ENCODE measurements at regions not wholly inside any gene's neighbourhood (a gene's known extent, or its start where the extent isn't known, plus 50 kb on each side); places are given as distances from the start of the nearest gene placed in this dataset.

DNA sequence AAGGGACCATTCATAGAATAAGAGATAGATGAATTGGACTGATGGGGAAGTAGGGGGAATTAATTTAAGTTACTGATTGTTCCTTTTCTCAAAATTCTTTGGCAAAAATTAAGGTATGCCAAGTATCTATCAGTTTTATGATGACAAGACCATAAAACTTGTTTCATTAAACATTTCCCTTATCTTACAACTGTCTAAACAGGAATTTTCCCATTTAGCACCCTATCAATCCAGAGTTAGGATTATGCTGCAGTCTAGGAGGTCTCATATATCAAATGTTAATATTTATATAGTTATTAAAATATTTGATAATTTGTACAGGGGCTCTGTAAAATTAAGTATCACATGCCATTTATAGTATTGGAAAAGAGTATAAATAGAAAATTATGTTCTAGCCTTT is 51.5 kb upstream of the ARID1B start:
- DNase-seq = no peak

DNA sequence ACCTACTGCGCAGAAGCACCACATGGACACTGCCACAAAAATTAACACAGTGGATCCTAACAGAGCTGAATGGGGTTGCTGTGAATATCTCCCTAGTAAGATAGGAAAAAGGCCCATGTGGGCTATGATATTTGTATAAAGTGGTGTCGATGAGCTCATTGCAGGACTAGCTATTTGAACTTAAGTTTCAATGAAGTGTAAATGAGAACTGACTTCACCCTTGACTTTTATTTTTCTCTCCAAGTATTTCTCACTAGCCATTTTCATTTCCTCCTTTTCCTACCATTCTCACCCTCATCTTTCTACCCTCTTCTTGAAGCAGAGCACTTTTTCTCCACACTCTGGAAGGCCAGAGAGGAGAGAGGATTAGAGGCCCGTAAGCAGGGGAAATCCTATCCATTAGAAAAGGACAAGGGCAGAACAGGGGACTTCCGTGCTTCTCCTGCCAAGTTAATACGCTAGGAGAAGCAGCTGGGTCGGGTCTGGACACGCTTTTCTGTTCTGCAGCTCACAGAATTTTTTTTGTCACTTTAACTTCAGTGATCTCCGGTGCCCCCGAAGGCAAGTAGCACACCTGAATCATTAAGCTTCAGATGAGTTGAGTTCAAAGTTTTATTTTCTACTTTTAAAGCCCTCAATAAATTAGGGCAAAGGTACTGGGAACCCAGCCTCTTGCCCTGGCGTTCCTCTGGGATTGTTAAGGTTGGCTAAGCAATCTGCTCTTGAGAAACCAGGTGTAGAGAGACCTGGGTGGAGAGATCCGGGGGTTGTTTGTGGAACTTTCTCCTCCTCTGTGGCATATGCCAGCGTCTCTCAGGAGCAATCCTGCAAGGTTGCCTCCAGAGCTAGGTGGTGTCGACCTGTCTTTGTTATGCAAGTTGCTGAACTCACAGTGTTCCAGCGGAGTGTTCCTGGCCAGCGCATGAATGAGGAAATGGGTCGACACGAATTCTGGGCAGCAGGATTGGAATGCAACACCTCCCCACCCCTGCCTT is 56.2 kb upstream of the ARID1B start:
- DNase-seq = peak; percentile 32

DNA sequence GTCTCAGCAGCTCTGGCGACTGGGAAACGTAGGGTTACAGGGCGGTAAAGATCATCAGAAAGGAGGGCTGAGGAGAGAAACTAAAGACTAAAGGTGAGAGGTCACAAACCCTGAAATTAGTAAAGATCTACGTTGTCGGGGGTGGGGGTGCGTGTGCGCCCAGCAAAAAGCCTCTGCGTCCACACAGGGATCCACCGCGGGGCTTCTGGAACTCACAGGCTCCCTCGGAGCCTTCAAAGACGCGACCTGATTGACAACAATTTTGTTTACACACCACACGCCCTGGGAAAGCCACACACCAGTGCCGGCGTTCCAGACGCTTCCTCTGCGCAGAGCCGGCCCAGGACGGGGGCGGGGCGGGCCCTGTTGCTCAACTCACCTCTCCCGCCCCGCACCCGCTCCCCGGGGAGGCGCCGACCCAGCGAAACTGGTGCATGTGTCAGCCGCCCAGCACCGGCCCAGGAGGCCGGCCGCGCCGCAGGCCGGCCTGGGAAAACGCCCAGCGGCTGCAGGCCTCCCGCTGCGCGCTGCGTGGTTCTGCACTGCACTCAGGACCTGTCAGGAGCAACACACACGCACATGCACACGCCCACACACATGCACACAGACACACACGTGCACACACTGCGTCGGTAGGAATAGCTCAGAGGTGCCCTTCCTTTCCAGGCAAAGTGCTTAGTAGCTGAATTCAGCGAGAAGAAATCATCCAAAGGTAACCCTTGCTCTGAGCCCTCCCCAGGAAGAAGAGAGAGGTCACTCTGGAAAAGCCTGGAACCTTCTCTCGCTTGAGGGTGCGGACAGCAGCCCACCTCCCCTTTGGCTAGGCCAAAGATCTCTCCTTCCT is 57.2 kb upstream of the ARID1B start:
- peak; percentile 79 for DNase-seq

DNA sequence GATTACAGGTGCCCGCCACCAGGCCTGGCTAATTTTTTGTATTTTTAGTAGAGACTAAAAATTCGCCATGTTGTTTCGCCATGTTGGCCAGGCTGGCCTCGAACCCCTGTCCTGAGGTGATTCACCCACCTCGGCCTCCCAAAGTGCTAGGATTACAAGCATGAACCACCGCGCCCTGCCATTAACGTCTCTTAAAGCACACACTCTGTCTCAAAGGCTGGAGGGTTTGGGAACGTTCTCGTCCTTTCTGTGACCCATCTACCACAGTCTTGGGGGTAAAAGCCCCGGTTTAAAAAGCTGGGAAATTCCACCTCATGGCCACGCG is 57.8 kb upstream of the ARID1B start:
- DNase-seq = no peak

DNA sequence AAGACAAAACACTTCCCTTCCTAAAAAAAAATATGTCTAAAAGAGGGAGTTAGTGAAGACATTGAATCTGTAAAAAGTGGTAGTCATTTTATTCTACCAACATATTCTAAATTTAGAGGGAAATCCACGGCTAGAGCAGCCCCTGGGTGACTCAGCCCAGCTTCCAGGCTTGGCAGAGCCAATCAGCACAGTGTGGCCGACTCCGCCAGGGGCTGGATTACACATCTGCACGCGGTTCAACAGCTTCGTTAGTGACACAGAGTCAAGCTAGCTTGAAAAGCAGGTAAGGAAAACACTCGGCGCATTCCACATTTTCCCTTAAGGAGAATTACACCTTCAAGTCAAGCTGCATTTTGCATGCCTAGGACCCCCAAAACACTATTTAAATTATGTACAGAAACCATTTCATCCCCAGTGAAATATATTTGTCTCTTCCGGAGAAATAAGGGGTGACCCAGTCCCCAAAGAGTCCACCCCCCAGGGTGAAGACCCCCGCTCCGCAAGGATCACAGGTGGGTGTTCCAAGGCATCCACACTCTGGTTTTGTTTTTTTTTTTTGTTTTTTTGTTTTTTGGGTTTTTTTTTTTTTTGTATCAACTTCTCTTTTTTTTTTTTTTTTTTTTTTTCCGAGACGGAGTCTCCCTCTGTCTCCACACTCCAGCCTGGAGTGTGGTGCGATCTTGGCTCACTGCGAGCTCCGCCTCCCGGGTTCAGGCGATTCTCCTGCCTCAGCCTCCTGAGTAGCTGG is 58.4 kb upstream of the ARID1B start:
- peak; percentile 46 for DNase-seq

DNA sequence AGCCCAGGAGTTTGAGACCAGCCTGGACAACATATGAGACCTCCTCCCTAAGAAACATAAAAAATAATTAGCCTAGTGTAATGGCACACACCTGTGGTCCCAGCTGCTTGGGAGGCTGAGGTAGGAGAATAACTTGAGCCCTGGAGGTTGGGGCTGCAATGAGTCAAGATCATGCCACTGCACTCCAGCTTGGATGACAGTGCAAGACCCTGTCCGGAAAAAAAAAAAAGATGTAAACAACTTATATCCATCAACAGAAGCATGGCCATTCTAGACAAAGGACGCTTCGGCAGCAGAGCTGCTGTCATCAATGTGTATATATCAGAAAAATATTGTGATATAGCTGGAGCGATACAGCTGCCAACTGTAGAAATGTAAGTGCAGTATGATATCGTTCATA is 59.6 kb upstream of the ARID1B start:
- no peak for DNase-seq

DNA sequence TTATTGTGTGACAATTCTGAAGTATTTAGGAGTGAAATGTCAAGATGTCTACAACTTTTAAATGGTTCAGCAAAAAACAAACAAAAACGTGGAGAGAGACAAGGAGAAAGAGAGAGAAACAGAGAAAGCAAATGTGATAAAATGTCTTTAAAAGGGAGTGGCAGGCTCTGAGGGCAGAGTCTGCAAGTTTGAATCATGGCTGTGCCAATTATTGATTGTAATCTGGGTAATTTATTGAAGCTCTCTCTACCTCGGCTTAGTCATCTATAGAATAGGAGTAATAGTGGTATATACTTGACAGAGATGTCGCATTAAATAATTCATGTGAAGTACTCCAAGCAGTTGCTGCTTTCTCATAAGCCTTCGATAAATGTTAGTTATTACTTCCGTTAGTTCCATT is 61.3 kb upstream of the ARID1B start:
- DNase-seq = no peak

DNA sequence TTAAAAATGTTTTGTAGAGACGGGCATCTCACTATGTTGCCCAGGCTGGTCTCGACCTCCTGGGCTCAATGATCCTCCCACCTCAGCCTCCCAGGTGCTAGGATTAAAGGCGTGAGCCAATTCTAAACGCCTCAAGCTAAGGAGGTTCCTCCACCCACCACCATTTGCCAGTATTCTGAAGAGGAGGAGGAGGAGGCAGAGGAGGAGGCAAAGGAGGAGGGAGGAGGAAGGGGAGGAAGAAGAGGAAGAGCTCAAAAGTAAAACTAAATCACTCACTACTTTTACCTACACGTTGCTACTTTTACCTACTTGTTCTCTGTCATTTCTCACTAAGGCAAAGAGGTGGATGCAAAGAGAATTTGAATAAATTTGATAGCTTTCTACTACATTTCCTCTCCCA is 63.6 kb upstream of the ARID1B start:
- no peak for DNase-seq

DNA sequence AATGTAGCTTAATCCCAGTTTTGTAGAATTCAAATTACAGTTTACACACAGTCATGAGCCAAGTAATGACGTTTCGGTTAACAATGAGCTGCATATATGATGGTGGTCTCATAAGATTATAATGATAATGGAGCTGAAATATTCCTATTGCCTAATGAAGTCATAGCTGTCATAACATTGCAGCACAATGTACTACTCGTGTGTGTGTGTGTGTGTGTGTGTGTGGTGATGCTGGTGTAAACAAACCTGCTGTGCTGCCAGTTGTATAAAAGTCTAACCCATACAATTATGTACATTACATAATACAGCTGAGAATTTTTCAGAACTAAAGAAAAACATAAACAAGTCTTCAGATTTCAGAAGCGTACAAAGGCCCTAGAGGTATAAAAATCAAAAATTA is 66.7 kb upstream of the ARID1B start:
- no peak for DNase-seq

DNA sequence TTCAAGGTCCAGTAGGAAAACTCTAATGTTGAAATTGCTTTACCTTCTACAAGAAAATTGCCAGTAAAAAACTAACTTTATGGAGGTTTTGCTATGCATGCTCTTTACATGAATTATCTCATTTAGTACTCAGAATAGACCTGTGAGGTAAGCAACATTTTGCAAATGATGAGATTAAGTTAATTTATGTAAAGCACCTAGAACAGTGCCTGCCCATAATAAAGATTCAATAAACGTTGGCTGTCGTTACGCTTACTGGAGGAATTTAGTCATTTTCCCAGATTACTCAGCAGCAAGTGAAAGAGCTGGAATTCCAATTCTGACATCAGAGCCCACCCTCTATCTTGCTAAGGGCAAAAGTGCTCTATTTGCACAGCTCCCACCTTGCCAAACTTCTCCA is 69.4 kb upstream of the ARID1B start:
- no peak for DNase-seq

DNA sequence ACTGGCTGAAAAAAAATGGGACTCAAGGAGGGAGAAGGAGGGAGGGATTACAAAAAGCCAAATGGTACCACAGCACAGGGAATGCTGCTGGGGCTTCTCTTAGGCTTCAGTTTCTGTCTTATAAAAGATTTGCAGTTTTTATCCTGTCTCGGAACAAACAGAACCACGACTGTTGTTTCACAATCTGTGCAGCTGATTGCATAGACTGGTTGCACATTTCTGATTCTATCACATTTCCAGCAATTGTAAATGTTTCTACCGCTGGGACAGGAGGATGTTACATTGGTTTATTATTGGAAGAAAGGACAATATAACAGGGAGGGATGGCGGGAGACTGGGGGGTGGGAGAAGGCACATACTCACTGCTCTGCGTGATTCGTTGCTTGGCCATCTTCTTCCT is 73.5 kb upstream of the ARID1B start:
- no peak for DNase-seq

DNA sequence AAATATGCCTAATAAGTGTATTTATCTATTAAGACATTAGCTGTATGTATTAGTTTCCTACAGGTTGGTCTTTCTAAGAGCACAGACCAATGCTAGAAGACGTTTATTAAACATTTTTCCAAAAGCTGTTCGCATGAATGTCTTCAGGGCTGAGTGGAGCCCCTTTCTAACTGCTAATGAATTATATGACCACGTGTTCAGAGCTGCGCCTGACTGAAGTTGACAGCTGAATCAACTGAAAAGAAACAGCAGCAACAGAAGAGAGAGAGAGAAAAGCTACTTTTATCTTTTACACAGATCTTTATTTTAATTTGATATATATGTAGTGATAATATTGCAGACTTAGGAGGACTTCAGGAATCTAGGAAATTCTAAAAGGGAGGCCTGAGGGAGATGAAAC is 75.2 kb upstream of the ARID1B start:
- no peak for DNase-seq

DNA sequence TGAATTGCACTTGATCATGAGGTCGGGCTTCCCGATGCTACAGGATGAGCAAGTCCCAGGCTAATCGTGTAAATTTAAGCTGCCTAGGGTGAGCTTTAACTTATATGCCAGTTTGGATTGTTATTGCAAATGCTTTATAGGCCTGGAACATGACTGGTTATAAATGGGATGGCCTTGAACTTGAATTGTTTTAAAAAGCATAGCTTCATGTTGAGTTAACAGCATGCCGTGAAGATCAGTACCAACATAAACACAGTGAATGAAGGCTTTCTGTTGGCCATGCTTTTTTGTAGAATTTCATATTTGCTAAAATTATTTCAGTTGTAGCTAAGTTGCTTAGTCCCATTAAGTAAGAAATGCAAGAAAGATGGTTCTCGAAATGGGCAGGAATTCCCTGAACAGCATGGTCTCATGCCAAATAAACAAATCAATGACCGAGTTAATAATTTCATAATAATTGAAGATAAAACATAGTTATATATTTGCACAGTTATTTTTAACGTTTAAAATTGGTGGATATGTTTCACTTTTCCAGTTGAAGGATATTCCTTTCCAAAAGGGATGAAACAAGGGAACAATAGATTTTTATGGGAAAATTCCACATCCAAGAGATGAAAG is 76.6 kb upstream of the ARID1B start:
- DNase-seq = no peak

DNA sequence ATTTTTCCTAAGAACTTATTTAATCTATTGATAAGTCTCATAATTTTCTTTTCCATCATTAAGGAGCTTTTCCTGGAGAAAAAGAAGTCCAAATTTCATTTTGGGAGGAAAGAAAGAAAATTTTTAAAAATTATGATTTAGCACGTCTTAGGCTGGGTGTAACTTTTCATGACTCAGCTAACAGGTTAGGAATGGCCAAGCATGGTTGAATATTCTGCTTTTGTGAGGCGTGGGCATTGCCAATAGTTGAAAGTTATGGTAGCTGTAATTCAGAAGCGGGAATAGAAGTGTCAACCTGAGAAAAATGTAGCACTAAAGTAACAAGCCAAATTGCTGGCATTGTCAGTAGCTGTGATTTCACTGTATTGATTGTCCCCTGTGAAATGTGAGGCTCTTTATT is 77.2 kb upstream of the ARID1B start:
- no peak for DNase-seq

DNA sequence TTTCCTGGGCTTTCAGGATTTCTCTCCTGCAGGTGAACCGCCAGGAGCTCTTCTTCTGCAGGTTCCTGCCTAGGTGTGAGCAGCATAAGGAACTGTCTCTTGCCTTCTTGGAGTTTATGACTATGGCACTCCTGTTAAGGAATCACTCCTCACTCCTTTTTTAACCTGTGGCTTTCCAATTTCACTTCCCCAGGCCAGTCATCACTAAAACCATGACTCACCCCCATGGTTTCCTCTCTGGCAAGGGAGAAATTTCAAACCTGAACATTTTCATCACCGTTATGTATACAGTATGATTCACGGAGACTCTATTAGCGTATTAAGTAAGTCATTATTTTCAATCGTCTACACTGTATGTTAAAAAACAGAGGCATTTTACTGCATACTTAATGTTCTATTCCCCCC is 78.2 kb upstream of the ARID1B start:
- no peak for DNase-seq

DNA sequence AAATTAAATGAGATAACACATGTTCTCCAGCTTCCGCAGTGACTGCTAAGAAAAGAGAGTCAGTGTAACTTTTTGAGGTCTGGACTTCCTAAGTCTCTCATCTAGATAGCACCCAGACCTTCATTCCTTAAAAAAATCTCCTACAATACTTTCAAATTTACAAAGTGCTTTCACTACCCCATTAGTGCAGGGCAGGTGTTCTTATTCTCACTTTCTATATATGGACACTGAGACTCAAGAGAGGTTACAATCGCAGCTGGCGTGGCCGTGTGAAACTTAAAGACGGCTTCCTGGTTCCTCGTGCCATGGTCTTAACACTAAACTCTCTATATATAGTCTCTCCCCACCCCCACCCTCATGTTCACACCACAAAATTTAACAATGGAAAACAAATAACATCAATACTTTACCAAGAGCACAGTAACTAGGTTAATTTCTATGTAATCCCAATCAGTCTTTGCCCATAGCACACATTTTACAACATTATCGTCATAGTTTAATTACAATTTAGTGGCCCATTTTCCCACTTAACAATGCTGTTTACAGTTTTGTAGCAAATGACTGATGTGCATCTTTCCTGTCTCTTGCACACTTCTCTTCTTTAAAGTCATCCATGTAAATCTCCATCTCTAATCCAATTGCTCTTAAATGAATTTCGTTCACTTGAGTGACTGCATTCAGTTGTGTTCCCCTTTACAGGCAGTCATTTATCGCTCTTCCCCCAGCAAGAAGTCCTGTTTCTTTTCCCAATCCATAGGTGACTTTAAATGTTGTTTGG is 78.8 kb upstream of the ARID1B start:
- no peak for DNase-seq

DNA sequence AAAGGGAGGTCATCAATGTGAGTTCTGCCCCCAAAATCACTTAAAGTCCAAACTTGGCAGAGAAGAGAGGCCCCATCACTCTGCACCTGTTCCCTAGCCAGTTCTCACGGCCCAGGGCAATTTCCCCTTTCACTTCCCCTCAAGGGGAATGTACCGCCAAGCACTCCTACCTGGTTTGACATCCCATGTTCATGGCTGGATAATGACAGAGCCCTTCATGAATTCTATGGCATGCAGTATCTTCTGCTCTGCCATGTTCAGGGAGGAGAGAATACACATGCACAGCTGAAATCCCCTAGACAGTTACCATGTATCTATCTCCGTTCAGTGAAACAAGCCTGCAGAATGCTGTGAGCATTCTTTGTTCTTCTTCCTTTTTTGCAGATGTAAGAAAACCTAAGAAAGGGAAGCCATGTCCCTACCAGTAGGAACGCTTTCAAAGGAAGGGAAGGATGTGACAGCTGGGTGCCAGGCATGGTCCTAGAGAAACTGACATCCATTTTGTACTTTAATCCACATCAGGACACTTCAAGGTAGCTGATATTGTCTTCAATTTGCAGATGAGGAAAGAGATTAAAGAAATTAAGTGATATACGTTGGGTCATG is 79.8 kb upstream of the ARID1B start:
- DNase-seq = no peak

DNA sequence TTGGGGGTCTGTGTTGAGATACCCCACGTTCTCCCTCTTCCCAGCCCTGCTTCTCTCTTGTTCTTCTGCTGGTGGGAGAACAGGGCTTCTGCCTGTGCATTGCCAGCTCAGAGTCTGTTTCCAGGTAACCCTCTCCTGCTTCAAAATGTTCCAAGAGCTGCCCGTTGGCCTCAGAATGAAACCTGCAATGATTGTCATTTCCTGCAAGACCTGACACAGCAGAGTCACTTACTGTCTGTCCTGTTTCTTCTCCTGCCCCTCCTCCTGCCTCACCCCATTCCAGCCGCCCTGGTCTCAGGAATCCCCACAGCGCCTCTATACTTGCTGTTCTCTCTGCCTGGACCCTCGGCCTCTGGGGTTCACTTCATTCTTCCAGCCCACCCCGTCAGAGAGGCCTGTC is 81.4 kb upstream of the ARID1B start:
- no peak for DNase-seq

DNA sequence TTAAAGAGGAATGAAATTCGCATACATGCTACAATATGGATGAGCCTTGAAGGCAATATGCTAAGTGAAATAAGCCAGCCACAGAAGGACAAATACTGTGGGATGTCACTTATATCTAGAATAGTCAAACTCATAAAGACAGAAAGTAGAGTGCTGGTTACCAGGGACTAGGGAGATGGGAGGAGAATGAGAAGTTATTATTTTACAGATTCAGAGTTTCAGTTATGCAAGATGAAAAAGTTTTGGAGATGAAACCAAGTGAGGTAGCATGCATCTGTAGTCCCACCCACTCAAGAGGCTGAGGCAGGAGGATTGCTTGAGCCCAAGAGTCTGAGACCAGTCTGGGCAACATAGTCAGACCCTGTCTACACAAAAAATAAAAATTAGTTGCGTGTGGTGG is 82.5 kb upstream of the ARID1B start:
- DNase-seq = no peak

DNA sequence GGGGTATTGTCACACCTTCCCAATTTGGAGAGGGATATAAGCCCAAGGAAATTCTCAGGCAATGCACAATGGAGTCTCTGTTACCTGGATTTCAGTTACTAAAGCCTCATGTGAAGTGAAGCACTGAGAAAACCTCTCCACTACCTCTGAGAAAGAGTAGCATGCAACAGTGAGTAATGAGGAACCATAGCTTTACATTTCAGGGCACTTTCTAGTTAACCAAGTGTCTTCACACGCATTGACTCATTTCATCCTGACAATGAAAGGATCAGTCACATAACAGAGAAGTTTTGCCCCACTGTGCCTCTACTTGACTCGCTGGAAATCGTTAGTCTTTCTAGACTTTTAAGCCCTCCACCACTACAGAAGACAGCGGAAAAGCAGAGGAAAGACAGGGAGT is 86.2 kb upstream of the ARID1B start:
- DNase-seq = no peak

DNA sequence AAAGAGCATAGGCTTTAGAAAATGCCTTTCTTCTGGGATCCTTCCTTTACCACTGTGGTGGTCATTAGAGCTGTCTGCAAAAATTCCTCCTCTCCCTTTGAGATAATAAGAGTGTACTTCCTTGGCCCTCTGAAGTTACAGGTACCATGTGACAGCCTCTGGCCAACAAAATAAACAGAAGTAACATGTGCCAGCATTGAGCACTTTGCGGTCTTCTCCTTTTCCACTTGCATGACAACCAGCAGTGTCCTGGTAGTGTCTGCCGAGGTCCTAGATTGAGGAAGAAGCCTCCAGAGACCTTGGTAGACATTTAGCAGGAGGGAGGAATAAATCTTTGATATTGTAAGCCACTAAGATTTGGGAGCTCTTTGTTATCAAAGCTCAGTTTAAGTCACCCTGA is 87.5 kb upstream of the ARID1B start:
- DNase-seq = no peak

DNA sequence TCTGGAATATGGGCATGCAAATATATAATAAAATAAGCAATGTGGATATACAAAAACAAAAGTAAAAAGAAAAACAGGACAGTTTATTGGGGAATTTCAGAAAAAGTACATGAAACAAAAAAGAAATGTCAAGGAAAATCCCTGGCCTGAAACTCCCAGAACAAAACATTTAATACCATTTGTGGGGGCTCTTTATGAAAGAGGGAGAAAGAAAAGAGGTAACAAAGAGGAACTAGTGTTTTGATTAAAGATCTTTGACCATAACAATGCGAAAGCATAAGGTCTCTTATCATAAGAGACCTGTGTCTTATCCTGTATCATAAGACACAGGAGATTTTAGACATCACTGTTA is 88.6 kb upstream of the ARID1B start:
- no peak for DNase-seq

Data from left hindlimb (tissue), 1 donor.